ENCODE measurements at regions not wholly inside any gene's neighbourhood (a gene's known extent, or its start where the extent isn't known, plus 50 kb on each side); places are given as distances from the start of the nearest gene placed in this dataset.
"Not testable (repeated sequence)": the region's sequence is repeated elsewhere in the genome, so short reads cannot be mapped to it uniquely, and the experiment has no call there.

GRCh38 chr2:126145752-126146151, 510.2 kb upstream of the GYPC start:
- DNase-seq = no peak

- DNase-seq = no peak
These were observed 501.6 kb upstream of the GYPC start for GRCh38 chr2:126154256-126154785.

DNA sequence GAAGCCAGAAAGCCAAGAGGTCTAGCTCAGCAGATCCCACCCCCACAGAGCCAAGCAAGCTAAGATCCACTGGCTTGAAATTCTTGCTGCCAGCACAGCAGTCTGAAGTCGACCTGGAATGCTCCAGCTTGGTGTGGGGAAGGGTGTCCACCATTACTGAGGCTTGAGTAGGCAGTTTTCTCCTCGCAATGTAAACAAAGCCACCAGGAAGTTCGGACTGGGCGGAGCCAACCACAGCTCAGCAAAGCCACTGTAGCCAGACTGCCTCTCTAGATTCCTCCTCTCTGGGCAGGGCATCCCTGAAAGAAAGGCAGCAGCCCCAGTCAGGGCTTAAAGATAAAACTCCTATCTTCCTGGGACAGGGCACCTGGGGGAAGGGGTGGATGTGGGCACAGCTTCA, 495.0 kb upstream of the GYPC start:
- not testable (repeated sequence) for DNase-seq

GRCh38 chr2:126172631-126173184, 483.2 kb upstream of the GYPC start:
- DNase-seq = no peak

DNA sequence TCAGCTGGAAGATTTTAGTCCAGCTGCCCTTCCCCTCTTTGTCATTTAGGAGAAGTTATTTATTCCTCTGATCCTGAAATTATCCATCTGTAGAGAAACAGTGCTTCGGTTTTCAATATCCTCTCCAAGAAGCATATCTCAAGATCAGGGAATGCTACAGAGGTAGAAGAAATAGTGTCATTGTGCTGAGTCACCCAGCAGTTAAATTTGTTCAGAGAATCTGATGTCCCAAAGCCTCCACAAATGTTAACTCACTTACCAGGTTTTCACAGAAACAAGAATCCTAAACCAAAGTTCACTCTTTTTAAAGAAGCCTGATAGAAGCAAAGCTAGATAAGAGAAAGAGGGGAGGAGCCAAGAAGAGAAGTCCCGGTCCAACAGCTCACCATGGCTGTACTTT, 480.7 kb upstream of the GYPC start:
- DNase-seq = no peak

DNA sequence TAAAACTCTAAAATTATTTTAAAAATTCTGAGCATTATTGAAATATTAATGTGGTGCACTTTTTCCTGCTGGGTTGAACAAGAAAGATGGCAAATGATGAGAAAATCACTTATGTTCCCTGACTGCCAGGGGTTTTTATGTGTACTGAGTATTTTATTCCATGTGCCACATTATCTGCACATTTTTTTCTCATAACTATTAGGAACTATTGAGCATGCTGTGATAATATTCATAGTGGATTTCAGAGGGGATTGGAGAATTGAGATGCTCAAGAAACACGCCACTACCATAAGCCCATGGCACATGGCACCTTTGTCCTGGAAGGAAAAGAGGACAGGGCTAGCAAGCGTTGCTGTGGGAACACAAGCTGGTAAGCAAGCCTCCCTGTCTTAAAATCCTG, 478.5 kb upstream of the GYPC start:
- no peak for DNase-seq

- no peak for DNase-seq
These were observed 468.3 kb upstream of the GYPC start for GRCh38 chr2:126187668-126188067.

- DNase-seq = no peak
These were observed 466.4 kb upstream of the GYPC start for GRCh38 chr2:126189527-126189926.

- DNase-seq = no peak
These were observed 455.4 kb upstream of the GYPC start for GRCh38 chr2:126200538-126200937.

DNA sequence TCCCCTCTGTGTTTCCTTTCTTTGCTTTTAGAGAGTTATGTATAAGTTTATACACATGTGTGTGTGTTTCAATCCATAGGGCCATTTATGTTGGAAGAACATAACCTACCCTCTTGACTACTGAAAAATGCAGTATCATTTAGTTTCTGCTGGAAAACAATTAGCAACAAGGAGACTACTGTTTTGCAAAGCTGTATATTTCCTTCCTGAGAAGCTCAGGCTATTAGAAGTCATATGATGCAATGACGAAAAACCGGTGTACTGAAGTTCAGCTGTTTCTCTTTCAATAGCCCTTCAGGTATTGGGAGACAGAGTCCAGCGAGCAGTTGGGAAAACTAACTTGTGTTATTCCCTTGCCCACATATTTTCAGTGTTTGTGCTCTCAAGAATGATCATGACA, 447.7 kb upstream of the GYPC start:
- DNase-seq = no peak

DNA sequence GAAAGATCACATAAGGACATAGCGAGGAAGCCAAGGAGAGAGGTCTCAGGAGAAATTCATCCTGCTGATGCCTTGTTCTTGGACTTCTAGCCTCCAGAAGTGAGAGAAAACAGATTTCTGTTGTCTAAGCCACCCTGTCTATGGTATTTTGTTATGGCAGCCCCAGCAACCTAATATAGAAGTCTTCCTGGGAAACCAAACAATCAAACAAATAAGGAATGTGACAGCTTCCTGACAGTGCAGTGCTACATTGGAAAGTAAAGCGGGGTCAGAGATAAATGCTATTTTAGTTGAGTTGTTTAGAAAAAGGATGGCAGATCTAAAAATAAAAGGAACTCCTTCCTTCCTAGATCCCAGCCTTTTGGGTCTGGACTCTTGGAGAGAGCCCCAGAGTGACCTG, 443.2 kb upstream of the GYPC start:
- no peak for DNase-seq

GRCh38 chr2:126219081-126219480, 436.9 kb upstream of the GYPC start:
- no peak for DNase-seq

DNA sequence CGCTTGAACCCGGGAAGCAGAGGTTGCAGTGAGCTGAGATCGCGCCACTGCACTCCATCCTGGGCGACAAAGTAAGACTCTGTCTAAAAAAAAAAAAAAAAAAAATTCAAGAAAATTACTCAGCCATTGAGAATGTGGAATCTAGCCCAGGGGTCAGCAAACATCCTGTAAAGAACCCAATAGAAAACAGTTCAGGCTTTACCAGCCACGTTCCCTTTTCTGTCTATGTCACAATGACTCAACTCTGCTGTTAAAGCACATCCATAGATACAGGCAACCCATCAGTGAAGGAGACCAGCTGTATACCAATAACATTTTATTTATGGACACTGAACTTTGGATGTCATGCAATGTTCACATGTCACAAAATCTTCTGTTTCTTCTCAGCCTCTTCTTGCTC, 435.6 kb upstream of the GYPC start:
- no peak for DNase-seq

DNA sequence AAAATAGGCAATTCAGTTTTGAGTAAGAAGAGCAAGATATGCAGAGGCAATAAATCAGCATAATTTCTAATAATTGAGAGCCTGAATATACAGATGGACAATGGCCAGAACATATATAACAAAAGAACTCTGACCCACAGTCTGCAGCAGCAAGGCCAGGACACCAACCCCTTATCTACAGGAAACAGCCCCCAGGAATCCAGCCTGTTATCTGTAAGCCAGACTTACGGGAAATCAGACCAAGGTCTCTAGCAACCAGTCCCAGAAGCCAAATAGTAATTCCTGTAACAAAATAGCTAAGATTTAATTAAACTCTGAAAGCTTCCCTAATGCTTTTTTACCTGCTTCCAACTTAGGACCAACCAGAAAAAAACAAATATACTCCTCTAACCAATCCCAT, 434.5 kb upstream of the GYPC start:
- DNase-seq = no peak

- no peak for DNase-seq
These were observed 433.7 kb upstream of the GYPC start for GRCh38 chr2:126222278-126222677.

GRCh38 chr2:126224776-126225175, 431.2 kb upstream of the GYPC start:
- DNase-seq = no peak

DNA sequence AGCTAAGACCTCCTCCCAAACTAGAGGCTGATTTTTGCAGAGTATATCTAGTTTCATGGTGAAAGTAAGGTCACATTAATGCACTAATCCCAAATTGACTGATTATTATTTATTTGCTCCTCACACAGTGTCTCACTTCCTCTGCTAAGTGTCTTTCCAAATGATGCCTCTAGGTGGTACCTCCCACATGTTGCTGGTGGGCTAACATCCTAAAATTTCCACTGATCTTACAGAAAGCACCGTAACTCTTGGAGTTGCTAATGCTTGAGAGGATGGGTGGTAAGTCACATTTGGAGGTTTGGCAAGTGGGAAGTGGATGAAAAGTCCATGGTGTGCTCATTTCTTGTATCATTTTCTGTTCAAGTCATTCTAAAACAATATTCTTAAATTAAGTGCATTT, 428.7 kb upstream of the GYPC start:
- no peak for DNase-seq

DNA sequence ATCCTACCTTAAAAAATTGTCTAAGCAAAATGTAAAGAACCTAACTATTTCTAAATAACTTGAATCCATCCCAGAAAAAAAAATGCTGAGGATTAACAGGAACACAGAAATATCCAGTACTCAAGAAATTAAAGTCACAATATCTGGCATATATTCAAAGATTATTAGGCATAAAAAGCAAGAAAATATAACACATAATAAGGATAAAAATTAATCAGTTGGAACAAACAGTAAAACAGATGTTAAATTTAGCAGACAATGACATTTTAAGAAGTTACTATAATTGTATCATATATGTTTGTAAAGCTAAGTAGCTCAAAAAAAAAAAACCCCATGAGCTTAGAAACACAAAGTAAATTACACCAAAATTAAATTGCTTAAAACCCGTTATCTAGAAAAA, 427.4 kb upstream of the GYPC start:
- no peak for DNase-seq

- no peak for DNase-seq
These were observed 417.7 kb upstream of the GYPC start for GRCh38 chr2:126238251-126238650.

- DNase-seq = no peak
These were observed 416.5 kb upstream of the GYPC start for GRCh38 chr2:126239320-126239955.

DNA sequence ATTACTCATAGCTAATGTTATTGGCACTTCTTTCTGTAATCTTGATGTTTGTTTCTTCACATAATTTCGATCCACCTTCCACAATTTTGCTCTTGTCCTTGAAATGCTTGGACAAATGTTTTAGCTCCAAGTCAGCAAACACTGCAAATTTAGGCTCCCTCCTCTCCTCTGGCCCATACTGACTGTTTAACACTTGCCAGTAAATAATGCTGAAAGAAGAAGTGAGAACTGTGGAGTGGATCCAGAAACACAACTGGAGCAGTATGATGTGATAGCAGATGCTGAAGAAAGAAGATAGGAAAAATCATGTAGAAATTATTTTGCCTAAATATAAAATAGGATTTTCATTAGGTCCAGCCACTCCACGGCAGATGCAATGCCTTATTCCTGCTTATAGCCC, 415.0 kb upstream of the GYPC start:
- no peak for DNase-seq

- DNase-seq = no peak
These were observed 414.5 kb upstream of the GYPC start for GRCh38 chr2:126241411-126241810.

- no peak for DNase-seq
These were observed 411.0 kb upstream of the GYPC start for GRCh38 chr2:126244937-126245336.

- DNase-seq = no peak
These were observed 402.3 kb upstream of the GYPC start for GRCh38 chr2:126253669-126254068.

- no peak for DNase-seq
These were observed 391.3 kb upstream of the GYPC start for GRCh38 chr2:126264625-126265024.

All from activated CD4-positive, CD25-positive, alpha-beta regulatory T cell (primary cell).